Peyer's patch (tissue), 4 donors: ENCODE measurements at regions not wholly inside any gene's neighbourhood (a gene's known extent, or its start where the extent isn't known, plus 50 kb on each side); places are given as distances from the start of the nearest gene placed in this dataset.

Experiments
- POLR2A ChIP-seq, 2 donors: fragments of 450-650 bp; IDR thresholded peaks; one replicate each; pipeline ENCODE4 v1.5.1; 2017; ENCODE audit warnings: antibody characterized with exemption in 2 of 2, mild to moderate bottlenecking in 2 of 2, moderate library complexity in 2 of 2
- TF ChIP-seq, protein P1 (sequence below), 6 experiments: fragments of 450-650 bp in 4 of 6; fragments of 200-600 bp in 2 of 6; sonication (generic) in 1 of 6; IDR thresholded peaks; one replicate each; pipeline ENCODE4 v1.5.1; 2017 to 2019; ENCODE audit warnings: antibody characterized with exemption in 6 of 6, mild to moderate bottlenecking in 3 of 6, moderate library complexity in 1 of 6

DNA sequence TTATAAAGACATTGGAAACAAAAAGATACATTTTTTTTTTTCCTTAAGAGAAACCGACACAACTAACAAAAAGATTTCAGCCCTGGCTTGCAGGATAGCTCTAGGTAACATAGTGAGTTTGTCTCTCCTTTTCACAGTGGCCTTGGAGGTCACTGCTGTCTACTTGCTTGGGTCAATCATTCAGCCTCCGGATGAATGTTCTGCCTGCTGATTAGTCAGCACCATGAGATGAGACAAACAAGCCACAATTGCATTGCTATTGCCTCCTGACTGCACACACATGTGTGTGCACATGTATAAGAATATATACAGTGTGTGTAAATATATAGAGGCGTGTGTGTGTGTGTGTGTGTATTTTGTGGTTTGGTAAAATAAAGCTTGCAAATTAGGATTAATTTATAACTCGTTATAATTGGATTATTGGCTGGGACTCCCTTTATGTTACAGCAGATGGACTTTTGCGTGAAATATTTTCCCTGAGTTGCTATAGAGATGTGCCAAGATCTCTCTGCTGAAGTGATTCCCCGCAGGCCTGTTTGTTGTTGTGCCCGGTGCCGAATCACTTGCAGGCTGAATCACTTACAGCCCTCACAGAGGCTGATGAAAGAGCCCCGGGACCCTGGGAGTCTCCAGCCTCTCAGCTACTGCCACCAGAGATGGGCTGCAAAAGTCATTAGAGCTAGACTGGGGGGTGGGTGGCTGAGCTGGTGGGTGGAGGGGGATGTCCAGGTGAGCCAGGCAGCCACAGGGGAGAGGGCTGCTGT lies 161.2 kb downstream of the FGF18 start:
- no peak for TF ChIP-seq POLR2A (IDR thresholded peaks at IDR 0.05)
- TF ChIP-seq, protein P1, sequence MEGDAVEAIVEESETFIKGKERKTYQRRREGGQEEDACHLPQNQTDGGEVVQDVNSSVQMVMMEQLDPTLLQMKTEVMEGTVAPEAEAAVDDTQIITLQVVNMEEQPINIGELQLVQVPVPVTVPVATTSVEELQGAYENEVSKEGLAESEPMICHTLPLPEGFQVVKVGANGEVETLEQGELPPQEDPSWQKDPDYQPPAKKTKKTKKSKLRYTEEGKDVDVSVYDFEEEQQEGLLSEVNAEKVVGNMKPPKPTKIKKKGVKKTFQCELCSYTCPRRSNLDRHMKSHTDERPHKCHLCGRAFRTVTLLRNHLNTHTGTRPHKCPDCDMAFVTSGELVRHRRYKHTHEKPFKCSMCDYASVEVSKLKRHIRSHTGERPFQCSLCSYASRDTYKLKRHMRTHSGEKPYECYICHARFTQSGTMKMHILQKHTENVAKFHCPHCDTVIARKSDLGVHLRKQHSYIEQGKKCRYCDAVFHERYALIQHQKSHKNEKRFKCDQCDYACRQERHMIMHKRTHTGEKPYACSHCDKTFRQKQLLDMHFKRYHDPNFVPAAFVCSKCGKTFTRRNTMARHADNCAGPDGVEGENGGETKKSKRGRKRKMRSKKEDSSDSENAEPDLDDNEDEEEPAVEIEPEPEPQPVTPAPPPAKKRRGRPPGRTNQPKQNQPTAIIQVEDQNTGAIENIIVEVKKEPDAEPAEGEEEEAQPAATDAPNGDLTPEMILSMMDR (IDR thresholded peaks at IDR 0.05), result no peak
